SK-N-DZ (cell line): ENCODE measurements at regions not wholly inside any gene's neighbourhood (a gene's known extent, or its start where the extent isn't known, plus 50 kb on each side); places are given as distances from the start of the nearest gene placed in this dataset.
"Not testable (repeated sequence)": the region's sequence is repeated elsewhere in the genome, so short reads cannot be mapped to it uniquely, and the experiment has no call there.

Experiments
- DNase-seq: peaks from one replicate; pipeline ENCODE4 v3.0.0-alpha.2; 2015; ENCODE audit warnings: low spot score

DNA sequence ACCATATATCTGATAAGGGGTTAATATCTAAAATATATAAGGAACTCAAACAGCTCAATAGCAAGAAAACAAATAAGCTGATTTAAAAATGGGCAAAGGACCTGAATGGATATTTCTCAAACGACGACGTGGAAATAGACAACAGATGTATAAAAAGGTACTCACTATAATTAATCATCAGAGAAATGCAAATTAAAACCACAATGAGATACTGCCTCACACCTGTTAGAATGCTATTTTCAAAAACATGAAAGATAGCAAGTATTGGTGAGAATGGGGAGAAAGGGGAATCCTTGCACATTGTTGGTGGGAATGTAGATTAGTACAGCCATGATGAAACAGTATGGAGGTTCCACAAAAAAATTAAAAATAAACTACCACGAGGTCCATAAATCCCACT is 163.2 kb downstream of the DKK1 start:
- DNase-seq: no peak

DNA sequence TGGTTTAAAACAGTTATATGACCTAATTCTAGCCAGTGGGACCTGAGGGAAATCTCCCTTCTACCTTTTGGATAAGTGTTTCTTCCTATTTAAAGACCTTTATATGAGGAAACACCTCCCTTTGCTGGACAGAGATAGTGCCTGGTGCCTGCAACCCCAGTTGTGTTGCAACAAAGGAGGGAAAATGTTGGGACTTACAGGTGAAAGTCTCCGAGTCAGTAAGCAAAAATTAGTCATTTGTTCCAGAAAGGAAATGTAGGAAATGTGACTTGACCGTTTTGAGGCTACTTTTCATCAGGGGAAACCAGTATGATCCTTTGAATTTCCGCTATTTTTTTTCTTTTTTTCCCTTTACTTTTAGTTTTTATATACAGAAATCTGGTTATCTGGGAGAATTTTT is 165.5 kb downstream of the DKK1 start:
- DNase-seq: no peak

DNA sequence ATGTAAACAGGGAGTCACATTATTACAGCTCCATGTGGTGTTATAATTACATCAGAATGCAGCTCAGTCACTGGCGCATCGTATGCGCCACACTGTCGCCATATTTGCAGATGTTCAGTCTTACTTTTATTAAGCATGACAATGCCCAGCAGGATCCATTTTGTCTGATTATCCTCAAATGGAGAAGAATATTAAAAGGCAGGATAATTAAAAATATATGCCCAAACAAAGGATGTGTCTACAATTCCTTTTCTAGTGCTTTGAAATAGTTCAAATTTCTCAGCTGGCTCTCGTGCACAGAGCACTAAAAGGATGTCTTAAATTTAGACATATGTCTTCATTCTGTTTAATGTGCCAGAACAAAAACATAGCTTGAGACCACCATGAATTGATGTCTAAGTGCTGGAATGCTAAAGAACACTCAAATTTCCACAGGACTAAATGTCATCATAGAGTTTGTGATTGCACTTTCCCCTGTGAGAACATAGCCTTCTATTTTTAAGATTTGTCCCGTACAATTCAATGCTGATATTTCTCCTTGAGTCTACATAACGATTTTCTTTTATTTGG is 168.0 kb downstream of the DKK1 start:
- DNase-seq: peak; percentile 56

DNA sequence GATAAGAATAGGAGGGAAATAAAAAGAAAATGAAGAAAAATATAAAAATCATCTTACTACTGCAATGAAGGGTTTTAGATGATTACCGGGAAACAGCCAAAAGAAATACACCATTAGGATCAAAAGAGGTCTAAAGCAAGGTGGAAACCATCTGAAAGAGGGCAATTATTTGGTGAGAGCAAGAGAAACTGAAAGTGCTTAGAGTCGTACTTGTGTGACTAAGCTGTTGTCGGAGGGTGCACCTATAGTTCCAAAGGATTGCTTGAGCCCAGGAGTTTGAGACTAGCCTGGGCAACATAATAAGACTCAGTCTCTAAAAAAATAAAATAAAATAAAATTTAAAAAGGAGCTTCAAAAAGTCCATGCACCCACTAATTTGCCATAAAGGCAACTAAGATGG is 169.5 kb downstream of the DKK1 start:
- DNase-seq: no peak

DNA sequence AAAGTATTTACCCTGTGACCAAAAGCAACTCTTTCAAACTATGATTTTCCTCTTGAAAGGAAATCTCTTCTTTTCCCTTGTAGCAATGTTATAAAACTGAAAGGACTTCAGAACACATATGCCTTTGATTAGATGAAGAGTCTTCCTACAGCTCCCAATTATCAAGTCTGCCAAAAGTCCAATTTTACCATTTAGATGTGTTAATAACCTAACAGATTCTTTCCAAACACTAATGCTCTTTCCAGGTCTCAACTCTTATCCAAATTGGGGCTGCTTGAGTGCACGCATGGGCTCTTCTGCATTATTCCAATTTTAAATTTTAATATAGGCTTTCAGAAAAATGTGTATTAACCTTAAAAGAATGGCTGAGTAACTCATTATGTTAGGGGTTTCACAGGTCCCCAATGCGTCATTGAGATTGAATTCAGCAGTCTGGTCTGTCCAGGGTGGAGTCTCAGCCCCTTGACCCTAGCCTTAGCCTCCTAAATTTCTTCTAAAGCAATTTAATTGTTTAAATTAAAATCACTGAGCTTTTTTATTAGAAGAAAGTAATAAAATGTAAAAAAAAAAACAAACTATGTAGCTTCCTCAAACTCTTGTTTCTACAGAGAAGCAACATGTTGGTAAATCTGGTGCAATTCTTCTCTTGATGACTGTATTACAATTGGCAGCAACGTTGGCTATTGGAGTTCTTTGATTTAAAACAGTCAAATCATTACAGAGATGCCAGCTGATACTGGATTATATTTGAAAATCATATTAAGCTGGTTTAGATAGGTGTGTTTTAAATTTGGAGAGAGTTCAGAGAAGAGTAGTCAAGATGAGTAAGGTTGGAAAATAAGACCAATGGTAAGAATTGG is 170.4 kb downstream of the DKK1 start:
- DNase-seq: no peak

DNA sequence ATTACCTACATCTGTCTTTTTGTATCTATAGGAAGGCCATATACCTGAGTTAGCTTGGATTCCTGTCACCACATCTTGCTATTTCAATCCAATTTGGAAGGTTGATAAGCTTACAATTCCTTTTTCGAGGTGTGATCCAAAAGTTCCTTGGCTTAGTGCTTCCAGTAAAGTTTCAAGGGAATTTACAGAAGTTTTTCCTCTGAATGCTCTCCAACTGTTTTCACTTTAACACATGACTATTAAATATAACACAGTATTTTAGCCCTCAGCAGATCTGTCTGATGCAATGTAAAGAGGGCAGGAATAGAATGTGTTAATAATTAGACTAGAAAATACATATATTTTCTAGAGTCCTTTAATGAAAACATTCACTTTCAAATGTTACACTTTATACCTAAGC is 171.4 kb downstream of the DKK1 start:
- DNase-seq: no peak

DNA sequence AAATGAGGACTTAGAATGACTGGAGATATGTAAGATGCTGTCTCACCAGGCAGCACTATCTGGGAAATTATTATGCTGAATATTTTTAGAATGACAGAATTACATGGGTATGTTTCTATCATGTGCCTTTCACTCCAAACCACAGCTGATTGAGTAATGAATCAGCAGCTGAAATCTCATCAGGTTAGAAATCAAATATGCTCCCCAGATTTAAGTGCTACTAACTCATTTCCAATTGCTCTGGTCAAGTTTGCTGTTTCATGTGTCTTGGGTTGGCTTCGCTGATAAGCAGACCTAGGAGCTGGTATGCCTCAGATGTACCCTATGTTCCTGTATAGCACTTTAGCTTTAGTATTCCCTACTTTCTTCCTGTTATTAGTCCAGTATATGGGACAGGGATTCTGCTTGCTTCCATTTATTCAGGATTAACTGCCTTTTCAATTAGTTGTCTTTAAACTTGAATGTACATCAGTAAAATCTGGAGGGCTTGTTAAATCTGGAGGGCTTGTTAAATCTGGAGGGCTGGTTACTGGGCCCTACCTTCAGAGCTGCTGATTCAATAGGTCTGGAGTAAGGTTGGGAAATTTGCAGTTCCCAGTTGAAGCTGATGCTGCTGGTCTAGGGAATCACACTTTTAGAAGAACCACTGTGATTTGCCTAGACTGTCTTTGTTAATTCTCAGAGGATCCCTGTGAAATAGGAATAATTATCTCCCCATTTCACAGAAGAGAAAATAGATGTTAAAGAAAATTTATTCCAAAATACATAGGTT is 172.9 kb downstream of the DKK1 start:
- DNase-seq: no peak

DNA sequence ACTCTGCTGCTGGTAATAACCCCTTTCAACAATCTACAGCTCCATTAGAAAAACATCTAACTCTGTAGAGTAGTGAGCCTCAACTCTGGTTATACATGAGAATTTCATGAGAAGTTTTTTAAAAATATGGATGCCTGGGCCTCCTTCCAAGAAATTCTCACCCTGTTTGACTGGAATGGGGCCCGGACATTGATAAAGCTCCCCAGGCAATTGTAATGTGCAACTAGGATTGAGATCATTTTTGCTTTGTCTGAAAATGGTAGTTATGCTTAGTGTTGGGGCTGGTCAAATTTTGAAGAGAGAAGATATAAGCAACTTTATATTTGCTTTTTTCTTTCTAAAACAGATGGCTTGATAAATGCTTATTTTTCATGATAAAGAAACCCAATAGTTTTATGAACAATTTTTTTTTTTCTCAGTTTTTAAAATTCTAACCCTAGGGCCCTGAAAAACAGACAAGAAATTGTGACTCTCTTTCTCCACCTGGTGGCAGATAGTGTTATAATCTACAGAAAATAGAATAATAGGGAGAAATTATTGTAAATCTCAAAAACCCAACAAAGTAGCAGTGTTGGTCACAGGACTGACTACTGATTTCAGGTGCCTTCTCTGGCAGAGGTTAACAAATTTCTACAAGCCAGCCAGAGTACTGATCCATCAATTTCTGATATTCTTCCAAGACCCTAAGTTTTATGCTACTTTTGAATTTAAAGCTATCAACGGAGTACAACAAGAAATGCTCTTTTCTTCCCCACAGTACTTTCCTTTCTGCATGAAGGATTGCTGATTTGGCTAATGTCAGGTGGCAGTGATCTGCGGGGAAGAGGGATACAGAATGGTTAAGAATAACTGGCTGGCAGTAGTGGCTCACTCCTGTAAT is 174.8 kb downstream of the DKK1 start:
- DNase-seq: peak; percentile 35

DNA sequence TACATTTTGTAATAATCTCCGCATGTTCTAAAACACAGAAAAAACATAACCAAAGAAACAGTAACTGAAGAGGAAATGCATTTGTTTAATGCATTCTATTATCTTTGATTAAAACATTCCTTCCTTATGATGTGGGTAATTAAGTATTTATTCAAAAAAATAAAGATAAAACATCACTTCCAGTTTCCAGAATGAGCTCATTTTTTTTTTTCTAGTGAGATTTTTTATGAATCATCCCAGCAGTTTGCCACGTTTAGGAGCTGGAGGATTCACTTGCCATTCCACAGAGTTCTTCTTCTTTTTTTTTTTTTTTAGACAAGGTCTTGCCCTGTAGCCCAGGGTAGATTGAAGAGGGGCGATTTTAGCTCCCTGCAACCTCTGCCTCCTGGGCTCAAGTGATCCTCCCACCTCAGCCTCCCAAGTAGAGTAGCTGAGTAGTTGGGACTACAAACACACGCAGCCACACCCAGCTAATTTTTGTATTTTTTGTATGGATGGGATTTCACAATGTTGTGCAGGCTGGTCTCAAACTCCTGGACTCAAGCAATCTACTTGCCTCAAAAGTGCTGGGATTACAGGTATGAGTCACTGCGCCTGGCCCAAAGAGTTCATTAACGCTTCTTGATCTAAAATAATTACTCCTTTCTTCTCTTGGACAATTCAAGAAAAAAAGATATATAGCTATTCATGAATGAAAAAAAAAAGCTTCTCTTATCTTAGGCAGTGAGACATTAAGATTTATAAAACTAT is 177.3 kb downstream of the DKK1 start:
- no peak for DNase-seq

DNA sequence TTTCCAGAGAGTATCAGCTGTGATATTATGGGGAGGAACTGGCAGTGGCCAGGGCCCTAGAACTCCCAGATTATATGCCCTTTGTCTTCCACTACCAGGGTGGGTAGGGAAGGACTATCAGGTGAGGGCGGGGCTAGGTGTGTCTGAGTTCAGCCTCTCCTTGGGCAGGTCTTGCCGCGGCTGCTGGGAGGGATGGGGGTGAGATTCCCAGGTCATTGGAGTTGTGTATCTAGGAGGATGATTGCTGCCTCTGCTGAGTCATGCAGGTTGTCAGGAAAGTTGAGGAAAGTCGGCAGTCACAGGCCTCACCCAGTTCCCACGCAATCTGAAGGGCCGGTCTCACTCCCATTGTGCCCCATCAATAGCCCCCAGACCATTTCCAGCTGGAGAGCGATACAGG is 185.2 kb downstream of the DKK1 start:
- no peak for DNase-seq

DNA sequence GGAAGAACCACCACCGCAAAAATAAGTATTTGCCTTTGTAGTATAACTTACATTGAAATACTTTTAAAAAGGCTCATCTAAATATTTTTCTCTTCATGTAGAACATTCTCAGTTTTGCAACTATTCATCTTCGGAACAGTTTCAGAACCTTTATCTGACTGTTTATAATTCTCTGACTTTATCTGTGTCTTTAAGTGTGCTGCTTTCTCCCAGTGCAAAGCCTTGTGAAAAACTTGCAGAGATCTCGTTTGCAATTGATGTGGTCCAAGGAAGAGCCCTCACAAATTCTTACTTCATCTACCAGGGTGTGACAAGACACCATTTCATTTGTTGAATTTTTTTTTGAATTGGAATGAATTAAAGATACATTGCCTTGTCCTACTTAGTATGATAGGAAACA is 186.4 kb downstream of the DKK1 start:
- DNase-seq: no peak

DNA sequence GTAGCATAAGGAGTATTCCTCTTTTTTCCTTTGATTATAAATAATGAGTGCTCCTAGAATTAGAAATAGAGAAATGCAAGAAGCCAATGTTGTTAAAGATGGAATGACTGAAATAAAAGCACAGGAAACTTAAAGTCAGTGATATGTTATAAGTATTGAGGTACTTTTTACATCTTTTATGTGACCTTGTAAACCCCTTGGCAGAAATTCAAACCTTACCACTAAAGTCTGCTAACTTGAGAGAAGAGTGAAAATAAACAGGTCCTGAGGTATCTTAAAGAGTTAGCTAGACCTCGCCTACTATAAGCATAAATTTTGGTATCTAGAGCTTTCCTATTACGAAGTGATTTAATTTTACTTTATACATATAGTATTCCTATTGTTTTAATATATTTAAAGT is 188.2 kb downstream of the DKK1 start:
- no peak for DNase-seq

DNA sequence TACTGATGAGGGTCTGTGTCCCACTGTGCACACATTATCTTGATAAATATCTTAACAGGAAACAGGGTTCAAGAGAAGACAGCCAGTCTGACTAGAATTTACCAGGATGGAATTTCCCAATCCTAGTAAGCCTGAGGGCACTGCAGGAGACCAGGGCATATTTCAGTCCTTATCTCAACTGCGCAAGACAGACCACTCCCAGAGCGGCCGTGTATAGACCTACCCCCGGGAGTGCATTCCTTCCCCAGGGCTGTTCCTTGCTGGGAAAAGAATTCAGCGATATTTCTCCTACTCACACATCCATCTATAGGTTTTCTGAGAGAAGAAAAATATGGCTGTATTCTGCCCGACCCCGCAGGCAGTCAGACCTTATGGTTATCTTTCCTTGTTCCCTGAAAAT is 191.3 kb downstream of the DKK1 start:
- not testable (repeated sequence) for DNase-seq

DNA sequence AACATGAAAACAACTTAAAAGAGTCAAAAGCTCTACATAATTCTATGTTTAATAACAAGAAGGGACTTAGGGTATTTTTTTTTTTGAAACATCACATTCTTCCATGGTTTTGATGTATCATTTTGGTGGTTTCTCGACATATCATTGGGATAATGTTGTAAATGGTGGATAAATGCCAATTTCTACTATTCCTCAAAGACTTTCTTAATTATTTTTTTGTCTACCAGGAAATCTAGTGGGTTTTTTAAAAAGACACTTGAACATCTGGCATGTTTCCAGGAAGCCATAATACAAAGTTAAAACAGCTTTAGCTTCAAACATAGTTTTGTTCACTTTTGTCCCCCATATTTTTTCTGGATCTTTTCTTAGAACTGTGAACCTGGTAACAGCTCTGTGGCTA is 200.4 kb downstream of the DKK1 start:
- DNase-seq: no peak

DNA sequence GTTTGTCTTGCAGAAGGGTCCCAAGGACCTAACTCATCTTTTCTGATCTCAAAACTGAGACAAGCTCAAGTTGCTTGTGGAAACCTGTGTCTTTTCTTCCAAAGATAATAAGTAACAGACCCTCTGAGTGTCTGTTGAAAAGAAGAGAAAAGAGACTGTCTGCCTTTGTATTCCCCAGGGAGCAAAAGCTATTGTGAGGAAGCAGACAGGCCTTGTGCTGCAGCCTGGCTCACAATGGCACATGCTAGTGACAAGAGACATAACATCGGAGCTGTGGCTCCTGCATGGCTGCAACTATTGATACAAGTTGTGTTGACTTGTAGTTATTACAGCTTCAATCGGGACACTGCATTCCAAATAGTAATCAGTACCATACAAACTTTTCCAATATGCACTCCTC is 202.9 kb downstream of the DKK1 start:
- peak; percentile 78 for DNase-seq

DNA sequence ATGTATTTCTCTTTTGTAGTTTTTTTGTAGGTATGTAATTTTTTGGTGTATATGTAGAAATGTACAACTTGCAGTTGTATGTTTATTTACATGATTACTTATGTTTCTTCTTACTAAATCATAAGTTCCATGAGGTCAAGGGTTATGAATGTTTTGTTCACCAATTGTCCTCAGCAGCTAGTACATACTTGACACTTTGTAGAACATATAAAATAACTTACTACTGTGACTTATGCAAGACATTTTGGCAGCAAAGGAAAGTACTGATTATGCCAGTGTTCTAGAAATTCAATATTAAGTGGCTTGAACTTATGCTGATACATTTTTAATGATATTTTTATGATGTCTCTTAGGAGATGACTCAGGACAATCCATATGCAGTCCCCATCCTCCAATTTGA is 209.6 kb downstream of the DKK1 start:
- DNase-seq: no peak

DNA sequence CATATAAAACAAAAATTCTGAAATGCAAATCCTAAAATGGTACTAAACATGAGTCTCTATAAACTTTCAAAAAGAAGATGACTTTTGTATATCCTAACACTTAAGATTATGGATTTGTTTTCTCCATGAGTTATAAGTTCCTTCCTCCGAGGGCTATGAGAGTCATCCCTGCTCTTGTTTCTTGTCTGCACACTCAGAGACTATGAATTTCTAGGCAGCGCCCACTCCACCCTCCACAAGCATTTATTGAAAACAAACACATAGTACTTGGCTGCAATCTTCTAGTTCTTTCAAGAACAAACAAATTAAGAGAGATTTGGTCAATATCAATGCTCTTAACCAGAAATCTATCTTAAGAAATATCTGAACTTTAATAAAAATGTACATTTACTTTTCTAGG is 211.7 kb downstream of the DKK1 start:
- DNase-seq: no peak

DNA sequence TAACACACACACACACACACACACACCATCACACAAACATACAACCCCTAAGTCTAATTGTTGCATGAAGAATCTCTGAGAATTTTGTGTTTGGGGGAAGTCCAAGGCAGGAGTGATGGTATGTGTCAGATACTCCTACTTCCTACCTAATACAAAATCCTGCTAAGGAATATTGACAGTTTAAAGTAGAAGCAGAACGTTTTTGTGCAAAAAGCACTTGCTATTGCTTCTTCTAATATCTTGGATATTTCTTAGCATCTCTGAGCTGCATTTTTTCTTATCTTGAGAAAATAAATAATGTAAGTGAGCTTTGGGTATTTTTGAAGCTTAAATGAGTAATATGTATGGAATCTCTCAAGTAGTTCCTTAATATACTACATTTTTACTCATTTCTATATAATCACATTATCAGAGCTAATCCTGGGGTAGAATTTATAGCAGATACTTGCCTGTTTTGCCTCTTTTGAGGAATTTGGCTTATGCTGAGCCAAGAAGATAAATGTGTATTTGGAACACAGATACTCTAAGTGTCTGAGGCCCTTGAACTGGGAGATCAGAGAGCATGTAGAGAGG is 212.3 kb downstream of the DKK1 start:
- DNase-seq: no peak

DNA sequence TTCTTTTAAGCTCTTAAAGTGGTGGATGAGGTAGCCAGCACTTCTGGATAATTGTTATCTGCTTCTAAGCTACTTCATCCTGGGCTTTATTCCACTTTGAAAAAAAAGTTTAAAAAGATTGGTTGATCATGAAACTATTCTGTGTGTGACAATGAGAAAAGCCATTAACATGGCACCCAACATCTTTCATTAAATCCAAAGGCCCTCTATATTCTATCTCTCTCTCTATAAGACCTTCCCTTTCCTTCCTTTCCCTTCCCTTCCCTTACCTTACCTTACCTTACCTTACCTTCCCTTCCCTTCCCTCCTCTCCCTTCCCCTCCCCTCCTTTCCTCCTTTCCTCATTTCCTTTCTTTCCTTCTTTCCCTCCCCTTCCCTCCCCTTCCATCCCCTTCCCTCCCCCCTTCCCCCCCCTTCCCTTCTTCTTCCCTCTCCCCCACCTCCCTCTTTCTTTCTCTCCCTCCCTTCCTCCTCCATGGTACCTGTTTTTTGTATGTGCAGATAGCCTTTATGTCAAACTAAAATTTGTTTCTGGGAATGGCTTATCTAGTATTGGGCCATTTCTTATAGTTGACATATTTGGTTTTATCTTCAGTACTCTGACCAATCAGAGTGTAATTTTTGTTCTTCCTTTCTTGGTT is 218.7 kb downstream of the DKK1 start:
- DNase-seq: no peak

DNA sequence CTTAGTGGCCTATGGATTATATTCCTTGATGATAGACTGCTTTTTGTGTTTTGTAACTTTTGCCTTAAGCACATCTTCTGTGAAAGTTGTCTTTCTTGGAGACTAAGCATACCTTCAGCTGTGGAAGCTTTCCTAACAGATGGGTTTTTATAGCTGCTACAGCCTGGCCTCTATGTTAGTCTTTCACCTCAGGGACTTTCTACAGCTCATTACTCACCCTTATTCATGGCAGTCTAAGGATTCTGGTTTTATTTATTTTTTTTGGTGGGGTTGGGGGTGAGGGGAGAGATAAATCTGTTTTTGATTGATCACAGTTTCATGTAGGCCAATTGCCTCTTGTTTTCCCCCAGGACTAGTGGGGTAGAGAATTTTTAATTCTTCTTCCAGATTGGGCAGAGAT is 219.9 kb downstream of the DKK1 start:
- DNase-seq: no peak
